ENCODE measurements at regions not wholly inside any gene's neighbourhood (a gene's known extent, or its start where the extent isn't known, plus 50 kb on each side); places are given as distances from the start of the nearest gene placed in this dataset.

DNA sequence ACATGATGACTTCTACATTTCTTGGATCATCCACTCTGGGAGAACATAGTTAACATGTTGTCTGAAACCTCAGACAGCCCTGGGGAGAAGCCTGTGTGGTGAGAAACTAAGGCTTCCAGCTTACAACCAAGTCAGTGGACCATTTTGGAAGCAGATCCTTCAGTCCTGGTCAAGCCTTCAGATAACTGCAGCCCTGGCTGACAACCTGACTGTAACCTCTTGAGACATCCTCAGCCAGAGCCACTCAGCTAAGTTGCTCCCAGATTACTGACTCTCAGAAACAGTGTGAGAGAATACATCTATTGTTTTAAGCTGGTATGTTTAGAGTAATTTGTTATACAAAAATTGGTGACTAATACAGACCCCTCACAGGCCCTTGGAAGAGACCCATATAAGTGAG lies 50.9 kb upstream of the KPNA4 start:
- TF ChIP-seq, protein P1, sequence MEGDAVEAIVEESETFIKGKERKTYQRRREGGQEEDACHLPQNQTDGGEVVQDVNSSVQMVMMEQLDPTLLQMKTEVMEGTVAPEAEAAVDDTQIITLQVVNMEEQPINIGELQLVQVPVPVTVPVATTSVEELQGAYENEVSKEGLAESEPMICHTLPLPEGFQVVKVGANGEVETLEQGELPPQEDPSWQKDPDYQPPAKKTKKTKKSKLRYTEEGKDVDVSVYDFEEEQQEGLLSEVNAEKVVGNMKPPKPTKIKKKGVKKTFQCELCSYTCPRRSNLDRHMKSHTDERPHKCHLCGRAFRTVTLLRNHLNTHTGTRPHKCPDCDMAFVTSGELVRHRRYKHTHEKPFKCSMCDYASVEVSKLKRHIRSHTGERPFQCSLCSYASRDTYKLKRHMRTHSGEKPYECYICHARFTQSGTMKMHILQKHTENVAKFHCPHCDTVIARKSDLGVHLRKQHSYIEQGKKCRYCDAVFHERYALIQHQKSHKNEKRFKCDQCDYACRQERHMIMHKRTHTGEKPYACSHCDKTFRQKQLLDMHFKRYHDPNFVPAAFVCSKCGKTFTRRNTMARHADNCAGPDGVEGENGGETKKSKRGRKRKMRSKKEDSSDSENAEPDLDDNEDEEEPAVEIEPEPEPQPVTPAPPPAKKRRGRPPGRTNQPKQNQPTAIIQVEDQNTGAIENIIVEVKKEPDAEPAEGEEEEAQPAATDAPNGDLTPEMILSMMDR (IDR thresholded peaks at IDR 0.05), result no peak
- no peak for TF ChIP-seq POLR2A (IDR thresholded peaks at IDR 0.05)

Data from right lobe of liver (tissue), 4 donors.